ENCODE measurements at regions not wholly inside any gene's neighbourhood (a gene's known extent, or its start where the extent isn't known, plus 50 kb on each side); places are given as distances from the start of the nearest gene placed in this dataset.
A peak's percentile ranks its signal among the peaks of the same experiment; 100 is the strongest.

DNA sequence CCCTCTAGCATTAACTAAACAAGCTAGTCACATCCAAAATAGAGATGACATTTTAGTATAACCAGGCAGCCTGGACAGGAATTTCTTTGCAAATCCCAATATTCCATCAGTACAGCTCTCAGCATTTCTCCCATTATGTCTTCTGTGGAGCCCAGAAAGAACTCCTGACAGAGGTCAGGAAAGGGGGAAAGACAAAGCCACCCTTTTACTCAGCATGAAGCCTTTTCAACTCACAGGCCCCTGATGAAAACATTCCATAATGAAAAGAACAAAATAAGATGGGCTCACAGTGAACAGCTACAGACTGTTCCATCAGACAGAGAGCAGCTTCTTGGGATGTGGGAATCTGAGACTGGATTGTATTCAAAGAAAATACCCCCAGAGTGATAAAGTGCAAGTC, 80.6 kb downstream of the TEX35 start:
- DNase-seq (ENCODE audit: extremely low spot score, unreplicated experiment), result no peak
- Mint-ChIP-seq H3K4me1 (ENCODE audit: unreplicated experiment) (peaks cover 14% of the 10 kb centered on the region), H3K4me3 (ENCODE audit: unreplicated experiment) (no peak overlapping the region), H3K9me3 (ENCODE audit: unreplicated experiment) (peaks cover 23% of the 10 kb centered on the region), H3K27ac (ENCODE audit: unreplicated experiment) (no peak overlapping the region), H3K36me3 (ENCODE audit: unreplicated experiment) (no peaks in the 10 kb centered on the region), H3K27me3 (ENCODE audit: unreplicated experiment) (no peaks in the 10 kb centered on the region)
- TF ChIP-seq, protein P1, sequence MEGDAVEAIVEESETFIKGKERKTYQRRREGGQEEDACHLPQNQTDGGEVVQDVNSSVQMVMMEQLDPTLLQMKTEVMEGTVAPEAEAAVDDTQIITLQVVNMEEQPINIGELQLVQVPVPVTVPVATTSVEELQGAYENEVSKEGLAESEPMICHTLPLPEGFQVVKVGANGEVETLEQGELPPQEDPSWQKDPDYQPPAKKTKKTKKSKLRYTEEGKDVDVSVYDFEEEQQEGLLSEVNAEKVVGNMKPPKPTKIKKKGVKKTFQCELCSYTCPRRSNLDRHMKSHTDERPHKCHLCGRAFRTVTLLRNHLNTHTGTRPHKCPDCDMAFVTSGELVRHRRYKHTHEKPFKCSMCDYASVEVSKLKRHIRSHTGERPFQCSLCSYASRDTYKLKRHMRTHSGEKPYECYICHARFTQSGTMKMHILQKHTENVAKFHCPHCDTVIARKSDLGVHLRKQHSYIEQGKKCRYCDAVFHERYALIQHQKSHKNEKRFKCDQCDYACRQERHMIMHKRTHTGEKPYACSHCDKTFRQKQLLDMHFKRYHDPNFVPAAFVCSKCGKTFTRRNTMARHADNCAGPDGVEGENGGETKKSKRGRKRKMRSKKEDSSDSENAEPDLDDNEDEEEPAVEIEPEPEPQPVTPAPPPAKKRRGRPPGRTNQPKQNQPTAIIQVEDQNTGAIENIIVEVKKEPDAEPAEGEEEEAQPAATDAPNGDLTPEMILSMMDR (IDR thresholded peaks at IDR 0.05), result no peak

- peak; percentile 40 for DNase-seq (ENCODE audit: extremely low spot score, unreplicated experiment)
- TF ChIP-seq, protein P1 (IDR thresholded peaks at IDR 0.05), result no peak
- peaks cover 21% of the 10 kb centered on the region for H3K9me3 Mint-ChIP-seq (ENCODE audit: unreplicated experiment)
- H3K27me3 Mint-ChIP-seq (ENCODE audit: unreplicated experiment), result no peaks in the 10 kb centered on the region
- no peaks in the 10 kb centered on the region for H3K36me3 Mint-ChIP-seq (ENCODE audit: unreplicated experiment)
- H3K4me3 Mint-ChIP-seq (ENCODE audit: unreplicated experiment), result no peak overlapping the region
- peaks cover 14% of the 10 kb centered on the region for H3K4me1 Mint-ChIP-seq (ENCODE audit: unreplicated experiment)
- H3K27ac Mint-ChIP-seq (ENCODE audit: unreplicated experiment), result no peak overlapping the region
Measured at GRCh38 chr1:178594133-178594532, 81.2 kb downstream of the TEX35 start.

GRCh38 chr1:178595491-178595890, 82.6 kb downstream of the TEX35 start:
- no peak overlapping the region for H3K4me3 Mint-ChIP-seq (ENCODE audit: unreplicated experiment)
- H3K27me3 Mint-ChIP-seq (ENCODE audit: unreplicated experiment), result no peaks in the 10 kb centered on the region
- H3K36me3 Mint-ChIP-seq (ENCODE audit: unreplicated experiment), result no peaks in the 10 kb centered on the region
- DNase-seq (ENCODE audit: extremely low spot score, unreplicated experiment), result peak; percentile 30
- H3K27ac Mint-ChIP-seq (ENCODE audit: unreplicated experiment), result no peak overlapping the region
- peaks cover 19% of the 10 kb centered on the region for H3K9me3 Mint-ChIP-seq (ENCODE audit: unreplicated experiment)
- peaks cover 14% of the 10 kb centered on the region for H3K4me1 Mint-ChIP-seq (ENCODE audit: unreplicated experiment)
- TF ChIP-seq, protein P1 (IDR thresholded peaks at IDR 0.05), result no peak

- TF ChIP-seq, protein P1 (IDR thresholded peaks at IDR 0.05), result no peak
- peaks cover 3% of the 10 kb centered on the region for H3K4me1 Mint-ChIP-seq (ENCODE audit: unreplicated experiment)
- peaks cover 4% of the 10 kb centered on the region for H3K9me3 Mint-ChIP-seq (ENCODE audit: unreplicated experiment)
- H3K27ac Mint-ChIP-seq (ENCODE audit: unreplicated experiment), result no peak overlapping the region
- no peaks in the 10 kb centered on the region for H3K27me3 Mint-ChIP-seq (ENCODE audit: unreplicated experiment)
- H3K36me3 Mint-ChIP-seq (ENCODE audit: unreplicated experiment), result no peaks in the 10 kb centered on the region
- no peak overlapping the region for H3K4me3 Mint-ChIP-seq (ENCODE audit: unreplicated experiment)
- peak; percentile 42 for DNase-seq (ENCODE audit: extremely low spot score, unreplicated experiment)
Measured at GRCh38 chr1:178599087-178599486, 86.2 kb downstream of the TEX35 start.

DNA sequence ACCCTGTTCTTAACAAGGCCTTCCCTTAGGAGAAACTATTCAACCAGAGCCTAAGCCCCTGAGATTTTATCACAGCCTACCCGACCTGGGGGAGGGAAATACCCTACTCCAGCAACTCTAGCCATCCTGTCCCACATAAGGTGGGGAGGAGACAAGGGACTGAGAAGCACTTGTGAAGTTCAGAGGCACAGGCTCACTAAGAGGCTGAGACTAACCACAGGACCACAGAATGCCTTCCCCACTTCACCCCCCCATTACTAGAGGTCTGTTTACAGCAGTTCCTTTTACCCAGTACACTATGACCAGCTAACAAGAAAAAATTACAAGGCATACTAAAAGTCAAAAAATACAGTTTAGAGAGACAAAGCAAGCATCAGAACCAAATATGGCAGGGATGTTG, 86.8 kb downstream of the TEX35 start:
- H3K36me3 Mint-ChIP-seq (ENCODE audit: unreplicated experiment), result no peaks in the 10 kb centered on the region
- H3K27ac Mint-ChIP-seq (ENCODE audit: unreplicated experiment), result no peak overlapping the region

More for the DNA sequence above, 86.8 kb downstream of the TEX35 start:
- TF ChIP-seq, protein P1 (IDR thresholded peaks at IDR 0.05), result no peak
- no peaks in the 10 kb centered on the region for H3K27me3 Mint-ChIP-seq (ENCODE audit: unreplicated experiment)
- H3K4me3 Mint-ChIP-seq (ENCODE audit: unreplicated experiment), result no peak overlapping the region
- no peaks in the 10 kb centered on the region for H3K4me1 Mint-ChIP-seq (ENCODE audit: unreplicated experiment)
- DNase-seq (ENCODE audit: extremely low spot score, unreplicated experiment), result peak; percentile 36
- H3K9me3 Mint-ChIP-seq (ENCODE audit: unreplicated experiment), result peaks cover 4% of the 10 kb centered on the region

Data from osteocyte (in vitro differentiated cells).